Lower leg skin (tissue), 3 donors: ENCODE measurements at regions not wholly inside any gene's neighbourhood (a gene's known extent, or its start where the extent isn't known, plus 50 kb on each side); places are given as distances from the start of the nearest gene placed in this dataset.

Experiments
- CTCF ChIP-seq, 3 donors: fragments of 450-650 bp; IDR thresholded peaks; one replicate each; pipeline ENCODE4 v1.5.1; 2016; ENCODE audit warnings: antibody characterized with exemption in 3 of 3, mild to moderate bottlenecking in 3 of 3, moderate library complexity in 2 of 3
- POLR2A ChIP-seq, 2 donors: fragments of 450-650 bp; IDR thresholded peaks; one replicate each; pipeline ENCODE4 v1.6.1; 2016 to 2017; ENCODE audit warnings: antibody characterized with exemption in 2 of 2, mild to moderate bottlenecking in 1 of 2, moderate library complexity in 1 of 2

GRCh38 chr9:71485326-71485725 lies 283.0 kb downstream of the CEMIP2 start:
- TF ChIP-seq CTCF (IDR thresholded peaks at IDR 0.05) (no peak), POLR2A (IDR thresholded peaks at IDR 0.05) (no peak)
